Stomach smooth muscle (tissue), 2 donors: ENCODE measurements at regions not wholly inside any gene's neighbourhood (a gene's known extent, or its start where the extent isn't known, plus 50 kb on each side); places are given as distances from the start of the nearest gene placed in this dataset.
"Not testable (repeated sequence)": the region's sequence is repeated elsewhere in the genome, so short reads cannot be mapped to it uniquely, and the experiment has no call there.

Experiments used
- H3K27ac ChIP-seq: one replicate; pipeline ENCODE4 v1.7.0; 2013; ENCODE audit warnings: mild to moderate bottlenecking, low read length, inconsistent platforms
- H3K27me3 ChIP-seq, 2 donors: one replicate each; pipeline ENCODE4 v1.7.0; 2013; ENCODE audit warnings: low read length in 2 of 2; ENCODE audit not compliant: insufficient read depth in 2 of 2, control insufficient read depth in 1 of 2
- H3K36me3 ChIP-seq, 2 donors: one replicate each; pipeline ENCODE4 v1.7.0; 2013; ENCODE audit warnings: low read length in 2 of 2; ENCODE audit not compliant: control insufficient read depth in 2 of 2, insufficient read depth in 2 of 2
- H3K4me1 ChIP-seq: one replicate; pipeline ENCODE4 v1.7.0; 2013; ENCODE audit warnings: low read length; ENCODE audit not compliant: control insufficient read depth, insufficient read depth
- H3K4me3 ChIP-seq, 2 donors: one replicate each; pipeline ENCODE4 v1.7.0; 2013; ENCODE audit warnings: low read length in 2 of 2
- H3K9ac ChIP-seq, 2 donors: one replicate each; pipeline ENCODE4 v1.7.0; 2013; ENCODE audit warnings: low read length in 2 of 2, mild to moderate bottlenecking in 1 of 2
- H3K9me3 ChIP-seq, 2 donors: one replicate each; pipeline ENCODE4 v1.7.0; 2013; ENCODE audit warnings: low read length in 2 of 2; ENCODE audit not compliant: control insufficient read depth in 2 of 2
- donor health status: healthy.
- donor health status: Pancreatic carcinoma.

GRCh38 chr9:75197561-75197960 lies 109.2 kb downstream of the OSTF1 start:
- Histone ChIP-seq H3K27me3 (no peaks in the 10 kb centered on the region), H3K9me3 (no peaks in the 10 kb centered on the region), H3K9ac (no peak overlapping the region), H3K36me3 (no peaks in the 10 kb centered on the region), H3K27ac (no peak overlapping the region), H3K4me3 (no peak overlapping the region), H3K4me1 (peaks cover 4% of the 10 kb centered on the region)

GRCh38 chr9:75198436-75198835 lies 110.1 kb downstream of the OSTF1 start:
- peaks cover 4% of the 10 kb centered on the region for H3K4me1 ChIP-seq
- no peaks in the 10 kb centered on the region for H3K9me3 ChIP-seq
- H3K27ac ChIP-seq, result no peak overlapping the region
- H3K27me3 ChIP-seq, result no peaks in the 10 kb centered on the region
- H3K36me3 ChIP-seq, result no peaks in the 10 kb centered on the region
- no peak overlapping the region for H3K9ac ChIP-seq
- H3K4me3 ChIP-seq, result no peak overlapping the region

- Histone ChIP-seq H3K9me3 (no peaks in the 10 kb centered on the region), H3K9ac (no peak overlapping the region), H3K4me1 (peaks cover 4% of the 10 kb centered on the region), H3K27me3 (no peaks in the 10 kb centered on the region), H3K27ac (no peak overlapping the region), H3K4me3 (no peak overlapping the region), H3K36me3 (no peaks in the 10 kb centered on the region)
Observed at GRCh38 chr9:75200892-75201470, 112.7 kb downstream of the OSTF1 start.

GRCh38 chr9:75201480-75202209 lies 113.3 kb downstream of the OSTF1 start:
- no peaks in the 10 kb centered on the region for H3K9me3 ChIP-seq
- H3K4me1 ChIP-seq, result peaks cover 4% of the 10 kb centered on the region
- H3K36me3 ChIP-seq, result no peaks in the 10 kb centered on the region
- no peaks in the 10 kb centered on the region for H3K27me3 ChIP-seq
- no peak overlapping the region for H3K9ac ChIP-seq
- no peak overlapping the region for H3K27ac ChIP-seq
- no peak overlapping the region for H3K4me3 ChIP-seq

- H3K4me1 ChIP-seq, H3K9ac ChIP-seq, H3K36me3 ChIP-seq, H3K27ac ChIP-seq, H3K9me3 ChIP-seq, H3K4me3 ChIP-seq, H3K27me3 ChIP-seq: not testable (repeated sequence)
Observed at GRCh38 chr9:75207997-75208396, 119.7 kb downstream of the OSTF1 start.

- Histone ChIP-seq H3K27ac (no peak overlapping the region), H3K9me3 (no peaks in the 10 kb centered on the region), H3K4me1 (no peaks in the 10 kb centered on the region), H3K27me3 (no peaks in the 10 kb centered on the region), H3K9ac (no peak overlapping the region), H3K4me3 (no peak overlapping the region), H3K36me3 (no peaks in the 10 kb centered on the region)
Observed at GRCh38 chr9:75210215-75210614, 121.9 kb downstream of the OSTF1 start.

GRCh38 chr9:75213765-75214164 lies 125.5 kb downstream of the OSTF1 start:
- no peaks in the 10 kb centered on the region for H3K4me1 ChIP-seq
- no peak overlapping the region for H3K4me3 ChIP-seq
- H3K9ac ChIP-seq, result no peak overlapping the region
- no peaks in the 10 kb centered on the region for H3K36me3 ChIP-seq
- no peaks in the 10 kb centered on the region for H3K27me3 ChIP-seq
- H3K9me3 ChIP-seq, result no peaks in the 10 kb centered on the region
- H3K27ac ChIP-seq, result no peak overlapping the region

GRCh38 chr9:75226403-75227139 lies 138.3 kb downstream of the OSTF1 start:
- H3K9ac ChIP-seq, result no peak overlapping the region
- H3K27ac ChIP-seq, result no peak overlapping the region
- H3K27me3 ChIP-seq, result no peaks in the 10 kb centered on the region
- peaks cover 4 to 5% of the 10 kb centered on the region in 2 donors for H3K9me3 ChIP-seq
- H3K4me3 ChIP-seq, result no peak overlapping the region
- peaks cover 15% of the 10 kb centered on the region for H3K4me1 ChIP-seq
- H3K36me3 ChIP-seq, result no peaks in the 10 kb centered on the region

GRCh38 chr9:75228893-75229292 lies 140.6 kb downstream of the OSTF1 start:
- peaks cover 4 to 5% of the 10 kb centered on the region in 2 donors for H3K9me3 ChIP-seq
- H3K4me3 ChIP-seq, result no peak overlapping the region
- no peak overlapping the region for H3K27ac ChIP-seq
- H3K36me3 ChIP-seq, result no peaks in the 10 kb centered on the region
- no peak overlapping the region for H3K9ac ChIP-seq
- peaks cover 15% of the 10 kb centered on the region for H3K4me1 ChIP-seq
- no peaks in the 10 kb centered on the region for H3K27me3 ChIP-seq

- H3K27ac ChIP-seq, result no peak overlapping the region
- H3K36me3 ChIP-seq, result no peaks in the 10 kb centered on the region
- H3K27me3 ChIP-seq, result no peaks in the 10 kb centered on the region
- H3K4me3 ChIP-seq, result peak overlapping the region in 1 of 2 donors; percentile 0
- no peak overlapping the region for H3K9ac ChIP-seq
- H3K4me1 ChIP-seq, result peaks cover 15% of the 10 kb centered on the region
- H3K9me3 ChIP-seq, result peaks cover 4 to 5% of the 10 kb centered on the region in 2 donors
Observed at GRCh38 chr9:75229605-75230332, 141.5 kb downstream of the OSTF1 start.
